ENCODE measurements at regions not wholly inside any gene's neighbourhood (a gene's known extent, or its start where the extent isn't known, plus 50 kb on each side); places are given as distances from the start of the nearest gene placed in this dataset.
"Not testable (repeated sequence)": the region's sequence is repeated elsewhere in the genome, so short reads cannot be mapped to it uniquely, and the experiment has no call there.

GRCh38 chr9:135190789-135191577, 103.5 kb downstream of the OLFM1 start:
- in situ Hi-C loops (cut with MboI; ENCODE audit: low pct_unique_long_range_greater_than_20kb, low sequenced_read_pairs) = no loop called here
- no peak for DNase-seq

GRCh38 chr9:135192686-135193085, 105.2 kb downstream of the OLFM1 start:
- in situ Hi-C loops (cut with MboI; ENCODE audit: low pct_unique_long_range_greater_than_20kb, low sequenced_read_pairs) = no loop called here
- DNase-seq = no peak

GRCh38 chr9:135195975-135196374, 108.5 kb downstream of the OLFM1 start:
- in situ Hi-C loops (cut with MboI; ENCODE audit: low pct_unique_long_range_greater_than_20kb, low sequenced_read_pairs); DNase-seq: not testable (repeated sequence)

GRCh38 chr9:135196474-135196873, 109.0 kb downstream of the OLFM1 start:
- in situ Hi-C loops (cut with MboI; ENCODE audit: low pct_unique_long_range_greater_than_20kb, low sequenced_read_pairs) = no loop called here

GRCh38 chr9:135198144-135198543, 110.7 kb downstream of the OLFM1 start:
- in situ Hi-C loops (cut with MboI; ENCODE audit: low pct_unique_long_range_greater_than_20kb, low sequenced_read_pairs) = no loop called here
- no peak for DNase-seq

More at GRCh38 chr9:135196474-135196873, 109.0 kb downstream of the OLFM1 start:
- no peak for DNase-seq

- no peak for DNase-seq
- in situ Hi-C loops (cut with MboI; ENCODE audit: low pct_unique_long_range_greater_than_20kb, low sequenced_read_pairs) = no loop called here
Measured at GRCh38 chr9:135198586-135199285, 111.3 kb downstream of the OLFM1 start.

GRCh38 chr9:135199489-135199888, 112.0 kb downstream of the OLFM1 start:
- in situ Hi-C loops (cut with MboI; ENCODE audit: low pct_unique_long_range_greater_than_20kb, low sequenced_read_pairs) = no loop called here
- DNase-seq = no peak

- DNase-seq = no peak
- in situ Hi-C loops (cut with MboI; ENCODE audit: low pct_unique_long_range_greater_than_20kb, low sequenced_read_pairs) = no loop called here
Measured at GRCh38 chr9:135201711-135202110, 114.2 kb downstream of the OLFM1 start.

- in situ Hi-C loops (cut with MboI; ENCODE audit: low pct_unique_long_range_greater_than_20kb, low sequenced_read_pairs) = no loop called here
- DNase-seq = no peak
Measured at GRCh38 chr9:135204177-135204576, 116.7 kb downstream of the OLFM1 start.

GRCh38 chr9:135209136-135209535, 121.7 kb downstream of the OLFM1 start:
- no peak for DNase-seq
- in situ Hi-C loops (cut with MboI; ENCODE audit: low pct_unique_long_range_greater_than_20kb, low sequenced_read_pairs) = no loop called here

- no peak for DNase-seq
- in situ Hi-C loops (cut with MboI; ENCODE audit: low pct_unique_long_range_greater_than_20kb, low sequenced_read_pairs) = no loop called here
Measured at GRCh38 chr9:135209852-135210251, 122.4 kb downstream of the OLFM1 start.

- in situ Hi-C loops (cut with MboI; ENCODE audit: low pct_unique_long_range_greater_than_20kb, low sequenced_read_pairs) = no loop called here
- DNase-seq = no peak
Measured at GRCh38 chr9:135210676-135211523, 123.4 kb downstream of the OLFM1 start.

- DNase-seq = no peak
- in situ Hi-C loops (cut with MboI; ENCODE audit: low pct_unique_long_range_greater_than_20kb, low sequenced_read_pairs) = no loop called here
Measured at GRCh38 chr9:135211524-135211890, 124.0 kb downstream of the OLFM1 start.

- no peak for DNase-seq
- in situ Hi-C loops (cut with MboI; ENCODE audit: low pct_unique_long_range_greater_than_20kb, low sequenced_read_pairs) = no loop called here
Measured at GRCh38 chr9:135212961-135213360, 125.5 kb downstream of the OLFM1 start.

- in situ Hi-C loops (cut with MboI; ENCODE audit: low pct_unique_long_range_greater_than_20kb, low sequenced_read_pairs) = no loop called here
- no peak for DNase-seq
Measured at GRCh38 chr9:135213566-135213965, 126.1 kb downstream of the OLFM1 start.

GRCh38 chr9:135214054-135214640, 126.7 kb downstream of the OLFM1 start:
- DNase-seq = no peak
- in situ Hi-C loops (cut with MboI; ENCODE audit: low pct_unique_long_range_greater_than_20kb, low sequenced_read_pairs) = no loop called here

- in situ Hi-C loops (cut with MboI; ENCODE audit: low pct_unique_long_range_greater_than_20kb, low sequenced_read_pairs) = no loop called here
- no peak for DNase-seq
Measured at GRCh38 chr9:135214706-135215105, 127.2 kb downstream of the OLFM1 start.

- no peak for DNase-seq
- in situ Hi-C loops (cut with MboI; ENCODE audit: low pct_unique_long_range_greater_than_20kb, low sequenced_read_pairs) = no loop called here
Measured at GRCh38 chr9:135215571-135216161, 128.2 kb downstream of the OLFM1 start.

GRCh38 chr9:135216236-135216635, 128.8 kb downstream of the OLFM1 start:
- DNase-seq = no peak
- in situ Hi-C loops (cut with MboI; ENCODE audit: low pct_unique_long_range_greater_than_20kb, low sequenced_read_pairs) = no loop called here

Measured in KBM-7 (cell line).